ENCODE measurements at regions not wholly inside any gene's neighbourhood (a gene's known extent, or its start where the extent isn't known, plus 50 kb on each side); places are given as distances from the start of the nearest gene placed in this dataset.
"Not testable (repeated sequence)": the region's sequence is repeated elsewhere in the genome, so short reads cannot be mapped to it uniquely, and the experiment has no call there.

- DNase-seq (ENCODE audit: low spot score): no peak
Observed at GRCh38 chr10:94225589-94225988, 137.2 kb downstream of the NOC3L start.

- DNase-seq (ENCODE audit: low spot score): no peak
Observed at GRCh38 chr10:94230134-94230785, 132.5 kb downstream of the NOC3L start.

- no peak for DNase-seq (ENCODE audit: low spot score)
Observed at GRCh38 chr10:94232711-94233383, 129.9 kb downstream of the NOC3L start.

GRCh38 chr10:94235461-94235860 is 127.3 kb downstream of the NOC3L start:
- DNase-seq (ENCODE audit: low spot score): no peak

- no peak for DNase-seq (ENCODE audit: low spot score)
Observed at GRCh38 chr10:94238006-94238617, 124.6 kb downstream of the NOC3L start.

- no peak for DNase-seq (ENCODE audit: low spot score)
Observed at GRCh38 chr10:94239696-94240095, 123.0 kb downstream of the NOC3L start.

- DNase-seq (ENCODE audit: low spot score): no peak
Observed at GRCh38 chr10:94240491-94240890, 122.2 kb downstream of the NOC3L start.

- no peak for DNase-seq (ENCODE audit: low spot score)
Observed at GRCh38 chr10:94240901-94241300, 121.8 kb downstream of the NOC3L start.

- DNase-seq (ENCODE audit: low spot score): no peak
Observed at GRCh38 chr10:94251098-94251497, 111.6 kb downstream of the NOC3L start.

- no peak for DNase-seq (ENCODE audit: low spot score)
Observed at GRCh38 chr10:94251568-94251967, 111.2 kb downstream of the NOC3L start.

- DNase-seq (ENCODE audit: low spot score): not testable (repeated sequence)
Observed at GRCh38 chr10:94257407-94257806, 105.3 kb downstream of the NOC3L start.

GRCh38 chr10:94260455-94260854 is 102.3 kb downstream of the NOC3L start:
- DNase-seq (ENCODE audit: low spot score): no peak

GRCh38 chr10:94264085-94264484 is 98.7 kb downstream of the NOC3L start:
- no peak for DNase-seq (ENCODE audit: low spot score)

GRCh38 chr10:94266091-94266490 is 96.6 kb downstream of the NOC3L start:
- DNase-seq (ENCODE audit: low spot score): no peak

- DNase-seq (ENCODE audit: low spot score): no peak
Observed at GRCh38 chr10:94268652-94269051, 94.1 kb downstream of the NOC3L start.

GRCh38 chr10:94274142-94274787 is 88.5 kb downstream of the NOC3L start:
- DNase-seq (ENCODE audit: low spot score): no peak

- DNase-seq (ENCODE audit: low spot score): no peak
Observed at GRCh38 chr10:94276140-94276539, 86.6 kb downstream of the NOC3L start.

GRCh38 chr10:94277450-94277849 is 85.3 kb downstream of the NOC3L start:
- DNase-seq (ENCODE audit: low spot score): no peak

GRCh38 chr10:94279835-94280709 is 82.7 kb downstream of the NOC3L start:
- DNase-seq (ENCODE audit: low spot score): peak; percentile 79

- no peak for DNase-seq (ENCODE audit: low spot score)
Observed at GRCh38 chr10:94281654-94282053, 81.1 kb downstream of the NOC3L start.

GRCh38 chr10:94282369-94282768 is 80.4 kb downstream of the NOC3L start:
- DNase-seq (ENCODE audit: low spot score): no peak
